GM19240 (cell line): ENCODE measurements at regions not wholly inside any gene's neighbourhood (a gene's known extent, or its start where the extent isn't known, plus 50 kb on each side); places are given as distances from the start of the nearest gene placed in this dataset.
"Not testable (repeated sequence)": the region's sequence is repeated elsewhere in the genome, so short reads cannot be mapped to it uniquely, and the experiment has no call there.

Experiments
- DNase-seq: peaks from one replicate; pipeline ENCODE4 v3.0.0; 2011; ENCODE audit warnings: low spot score; ENCODE audit not compliant: insufficient read length

GRCh38 chr1:98143403-98143802, 222.6 kb upstream of the DPYD start:
- no peak for DNase-seq

- no peak for DNase-seq
Measured at GRCh38 chr1:98133131-98133530, 212.3 kb upstream of the DPYD start.

GRCh38 chr1:98130408-98130807, 209.6 kb upstream of the DPYD start:
- DNase-seq, result no peak

DNA sequence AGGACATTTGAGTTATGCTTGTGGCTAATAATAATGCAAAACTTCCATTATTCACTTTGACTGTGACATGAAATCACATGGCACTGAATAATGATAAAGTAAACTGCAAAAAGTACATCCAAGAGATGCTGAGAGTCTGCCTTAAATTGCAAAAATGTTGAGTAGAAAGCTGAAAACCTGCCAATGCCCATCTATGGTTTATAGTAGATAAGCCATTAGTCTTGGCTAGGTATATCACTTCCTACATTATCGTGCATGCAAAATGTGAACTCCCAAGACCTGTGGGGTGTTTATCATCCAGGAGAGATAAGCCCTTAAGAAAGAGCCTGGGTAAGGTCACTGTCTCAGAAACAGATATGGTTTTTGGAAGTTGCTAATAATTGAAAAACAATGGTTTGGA, 208.7 kb upstream of the DPYD start:
- no peak for DNase-seq

DNA sequence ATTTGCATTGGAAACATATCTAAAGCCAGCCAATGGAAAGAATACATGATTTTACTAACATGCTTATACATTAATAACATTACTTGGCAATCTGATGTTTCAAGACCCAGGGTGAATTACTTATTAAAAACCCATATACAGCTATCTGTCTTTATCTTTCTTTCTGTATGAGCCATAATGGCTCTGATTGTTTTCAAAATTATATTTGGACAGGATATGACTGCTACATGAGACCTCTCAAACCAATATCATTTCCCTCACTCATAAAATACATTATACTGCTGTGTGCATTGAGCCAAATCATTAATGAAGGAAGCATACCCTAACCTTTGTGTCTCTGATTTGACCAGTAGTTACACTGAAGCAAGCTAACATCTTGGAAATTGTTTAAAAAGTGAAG, 205.9 kb upstream of the DPYD start:
- DNase-seq, result no peak

GRCh38 chr1:98121646-98122045, 200.8 kb upstream of the DPYD start:
- no peak for DNase-seq

- DNase-seq, result no peak
Measured at GRCh38 chr1:98119796-98120195, 199.0 kb upstream of the DPYD start.

DNA sequence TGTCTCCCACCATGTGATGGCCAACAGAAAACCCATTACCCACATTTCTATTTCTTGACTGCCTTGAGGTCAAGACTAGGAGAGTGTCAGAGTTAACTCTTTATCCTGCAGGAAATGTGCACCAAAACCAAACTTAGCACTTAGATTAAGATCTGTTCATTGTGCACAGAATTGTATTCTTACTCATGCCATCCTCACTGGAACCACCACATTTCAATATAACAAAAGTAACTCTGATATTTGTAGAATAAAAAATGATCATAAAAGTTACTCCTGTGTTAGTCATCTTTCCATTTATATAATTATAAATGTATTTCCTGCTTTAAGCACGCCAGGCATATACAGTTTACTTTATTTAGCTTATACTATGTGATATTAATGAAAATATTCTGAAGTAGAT, 193.0 kb upstream of the DPYD start:
- DNase-seq, result no peak

DNA sequence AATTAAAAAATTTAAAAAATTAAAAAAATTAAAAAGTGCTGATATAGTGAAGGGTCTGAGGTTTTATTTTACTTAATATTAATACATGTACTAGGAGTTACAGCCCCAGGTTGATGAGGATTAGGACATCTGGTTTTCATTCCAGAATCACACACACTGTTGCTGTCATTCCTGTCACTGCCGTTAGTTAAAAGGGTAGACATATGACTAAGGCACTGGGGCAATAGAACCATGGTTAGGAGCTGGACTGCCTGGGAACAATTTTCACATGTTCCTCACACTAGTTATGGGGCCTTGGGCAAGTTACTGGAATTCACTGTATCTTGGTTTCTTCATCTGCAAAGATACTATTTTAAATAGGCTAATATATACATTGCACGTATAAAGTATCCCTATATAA, 191.8 kb upstream of the DPYD start:
- DNase-seq, result no peak

- no peak for DNase-seq
Measured at GRCh38 chr1:98110674-98111073, 189.8 kb upstream of the DPYD start.

DNA sequence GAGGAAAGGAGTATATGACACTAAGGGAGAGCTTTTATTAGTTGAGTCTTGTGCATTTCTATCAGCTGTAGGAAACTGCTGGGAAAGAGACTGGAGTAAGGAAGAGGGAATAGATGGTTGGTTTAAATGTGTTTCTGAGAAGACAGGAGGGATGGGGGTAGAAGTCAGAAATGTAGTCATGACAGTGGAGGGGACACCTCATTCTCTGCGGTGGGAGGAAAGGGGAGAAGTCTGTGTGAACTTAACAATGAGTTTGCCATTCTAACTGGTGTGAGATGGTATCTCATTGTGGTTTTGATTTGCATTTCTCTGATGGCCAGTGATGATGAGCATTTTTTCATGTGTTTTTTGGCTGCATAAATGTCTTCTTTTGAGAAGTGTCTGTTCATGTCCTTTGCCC, 187.5 kb upstream of the DPYD start:
- not testable (repeated sequence) for DNase-seq

DNA sequence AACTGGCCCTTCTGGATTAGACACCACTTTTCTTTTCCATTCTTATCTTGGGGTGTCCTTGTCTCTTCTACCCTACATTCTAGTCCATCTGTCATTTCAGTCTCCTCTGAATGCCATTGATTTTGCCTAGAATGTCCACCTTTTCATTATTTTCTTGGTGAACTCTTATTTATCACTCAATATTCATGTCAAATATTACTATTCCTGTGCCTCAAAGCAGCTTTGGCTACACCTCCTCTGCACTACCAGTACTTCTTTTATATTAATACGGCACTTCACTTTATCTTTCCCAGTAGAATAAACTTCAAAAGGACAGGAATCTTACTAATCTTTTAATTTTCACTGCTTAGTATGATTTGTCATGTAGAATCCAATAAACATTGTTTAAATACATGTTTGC, 186.4 kb upstream of the DPYD start:
- DNase-seq, result no peak

- DNase-seq, result no peak
Measured at GRCh38 chr1:98104289-98104688, 183.5 kb upstream of the DPYD start.

GRCh38 chr1:98103617-98104285, 182.9 kb upstream of the DPYD start:
- no peak for DNase-seq

- no peak for DNase-seq
Measured at GRCh38 chr1:98102345-98103030, 181.7 kb upstream of the DPYD start.

GRCh38 chr1:98101364-98101763, 180.5 kb upstream of the DPYD start:
- no peak for DNase-seq

GRCh38 chr1:98099501-98099900, 178.7 kb upstream of the DPYD start:
- no peak for DNase-seq

- DNase-seq, result no peak
Measured at GRCh38 chr1:98098473-98098872, 177.6 kb upstream of the DPYD start.

DNA sequence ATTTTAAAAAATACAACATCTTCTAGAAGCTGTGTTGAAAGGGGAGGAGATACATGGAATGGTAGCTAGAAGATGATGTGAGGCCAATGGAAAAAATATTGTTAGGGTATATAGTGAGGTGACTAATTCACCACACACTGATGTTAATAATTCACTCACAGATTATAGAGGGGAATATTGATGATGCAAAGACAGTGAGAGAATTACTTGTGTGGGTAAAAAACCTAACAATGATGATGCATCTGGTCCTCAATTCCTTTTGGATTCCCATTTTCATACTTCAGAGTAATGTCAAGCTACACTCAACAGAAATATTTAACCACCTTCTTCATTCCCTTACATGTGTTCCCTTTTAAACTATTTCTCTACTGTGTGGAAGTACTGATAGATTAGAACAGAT, 169.5 kb upstream of the DPYD start:
- no peak for DNase-seq

DNA sequence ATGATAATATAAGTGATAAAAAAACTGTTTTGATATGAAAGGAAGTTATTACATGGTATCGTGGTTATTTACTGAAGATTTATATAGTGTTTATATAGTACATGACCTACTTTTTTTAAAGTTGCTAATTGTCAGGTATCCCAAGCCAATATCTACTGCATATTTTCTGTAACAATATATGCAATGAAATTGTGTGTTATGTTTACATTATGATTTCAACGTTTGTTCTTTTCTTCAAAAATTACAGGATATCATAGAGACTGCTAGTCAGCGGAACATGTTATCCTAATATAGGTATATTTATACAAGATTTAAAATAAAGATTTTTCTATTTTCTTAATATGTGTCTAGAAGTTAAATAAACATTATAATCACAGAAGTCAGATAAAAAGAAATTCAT, 167.5 kb upstream of the DPYD start:
- no peak for DNase-seq

DNA sequence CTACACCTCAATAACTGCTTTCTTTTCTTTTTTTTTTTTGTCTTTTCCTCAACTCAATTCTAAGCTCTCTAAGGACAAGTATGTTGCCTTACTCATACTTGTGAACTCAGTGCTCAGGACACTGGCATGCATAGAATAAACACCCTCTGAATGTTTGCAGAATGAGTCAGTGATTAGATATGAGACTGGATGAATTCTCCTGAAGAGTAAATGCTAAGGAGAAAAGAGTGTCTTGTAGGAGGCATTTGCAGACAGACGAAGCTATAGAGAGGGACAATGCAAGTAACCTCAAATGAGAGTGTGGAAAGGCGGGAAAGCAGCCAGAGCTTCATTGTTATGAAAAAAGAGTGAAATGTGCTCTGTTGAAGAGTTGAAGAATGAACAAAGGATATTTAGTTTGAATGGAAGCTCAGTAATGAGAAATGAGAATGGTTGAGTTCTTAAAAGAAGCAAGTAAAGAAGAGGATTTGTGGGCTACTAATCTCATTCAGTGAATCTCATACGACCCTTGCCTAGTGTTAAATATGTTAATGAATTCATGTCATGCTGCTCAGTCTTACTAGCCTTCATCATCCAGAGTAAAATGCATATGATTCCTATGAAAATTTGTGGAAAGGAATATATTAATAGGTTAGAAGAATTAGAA, 166.1 kb upstream of the DPYD start:
- no peak for DNase-seq

DNA sequence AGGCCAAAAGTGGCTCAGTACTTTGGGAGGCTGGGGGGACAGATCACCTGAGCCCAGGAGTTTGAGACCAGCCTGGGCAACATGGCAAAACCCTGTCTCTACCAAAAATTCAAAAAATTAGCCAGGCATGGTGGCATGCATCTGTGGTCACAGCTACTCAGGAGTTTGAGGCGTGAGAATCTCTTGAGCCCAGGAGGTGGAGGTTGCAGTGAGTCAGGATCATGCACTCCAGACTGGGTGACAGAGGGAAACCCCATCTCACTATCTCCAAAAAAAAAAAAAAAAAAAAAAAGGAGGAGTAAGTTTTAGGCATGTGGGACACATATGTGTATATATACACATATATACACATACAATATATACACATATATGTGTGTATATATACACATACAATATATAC, 165.3 kb upstream of the DPYD start:
- DNase-seq, result no peak

DNA sequence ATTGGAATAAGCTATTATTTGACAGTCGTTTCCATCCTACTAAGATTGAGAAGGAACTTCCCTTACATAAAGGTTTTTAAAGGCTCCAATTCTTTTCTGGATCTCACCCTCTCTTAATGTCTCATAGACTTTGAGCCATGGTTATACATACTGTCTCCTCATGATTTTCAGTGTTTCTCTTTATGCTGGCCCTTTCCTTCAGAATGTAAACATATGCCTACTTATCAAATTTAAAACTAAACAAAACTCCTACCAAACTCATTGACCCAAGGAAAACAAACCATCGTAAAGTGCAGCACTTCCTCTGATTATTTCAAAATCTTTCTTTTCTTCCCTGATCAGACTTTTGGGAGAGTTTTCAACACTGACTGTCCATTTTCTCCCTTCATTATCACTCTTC, 163.4 kb upstream of the DPYD start:
- DNase-seq, result no peak
